ENCODE measurements at regions not wholly inside any gene's neighbourhood (a gene's known extent, or its start where the extent isn't known, plus 50 kb on each side); places are given as distances from the start of the nearest gene placed in this dataset.
A peak's percentile ranks its signal among the peaks of the same experiment; 100 is the strongest.

DNA sequence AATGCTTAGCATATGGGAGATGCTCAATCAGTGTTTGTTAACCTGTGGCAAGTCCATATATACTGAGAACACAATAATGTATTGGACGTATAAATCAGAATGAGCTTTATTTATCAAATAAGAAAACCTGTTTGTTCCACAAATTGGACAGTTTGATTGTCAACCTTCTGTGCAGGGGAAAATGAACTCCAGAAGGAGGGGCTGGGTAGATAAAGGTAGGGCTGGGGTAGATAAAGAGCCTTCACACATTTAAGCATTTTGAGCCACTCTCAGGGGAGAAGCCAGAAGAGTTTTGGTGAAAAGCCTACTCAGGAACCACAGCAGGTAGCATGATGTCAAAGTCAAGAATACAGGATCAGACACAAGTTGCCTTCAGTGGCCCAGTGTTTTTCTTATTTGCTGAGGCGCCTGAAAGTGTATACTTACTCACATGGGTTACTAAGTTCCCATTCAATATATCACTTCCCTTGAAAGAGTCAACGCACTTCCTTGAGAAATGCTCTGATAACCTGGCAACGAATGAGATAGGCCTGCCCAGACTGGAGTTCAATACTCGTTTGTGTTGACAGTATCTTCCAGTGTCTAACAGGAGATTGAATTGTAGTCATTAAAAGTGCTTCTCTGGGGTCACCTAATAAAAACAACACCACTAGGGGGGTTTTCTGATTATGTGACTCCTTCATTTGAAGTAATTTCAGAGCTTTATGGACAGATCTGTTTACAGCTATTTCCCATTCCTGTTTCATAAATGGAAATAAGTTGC, 263.9 kb upstream of the CITED2 start (continued):
- peak; percentile 54 for TF ChIP-seq CBFA2T2 (conservative IDR thresholded peaks at IDR 0.05)
- peak; percentile 59; the same call in 1 of the 2 replicates for TF ChIP-seq ARID1B (IDR thresholded peaks at IDR 0.05)
- TF ChIP-seq LCOR (CRISPR knock-in tag; IDR thresholded peaks at IDR 0.05): no peak
- TF ChIP-seq NONO (IDR thresholded peaks at IDR 0.05; ENCODE audit: low read depth in 2 of 2, low read length in 1 of 2): no peak
- no peak for TF ChIP-seq ZNF263 (CRISPR knock-in tag; IDR thresholded peaks at IDR 0.05; ENCODE audit: borderline replicate concordance)
- no peak for TF ChIP-seq ZNF239 (CRISPR knock-in tag; IDR thresholded peaks at IDR 0.05)
- no peak for TF ChIP-seq HDAC6 (IDR thresholded peaks at IDR 0.05; ENCODE audit: low read depth, low read length)
- TF ChIP-seq POLR2AphosphoS5 (IDR thresholded peaks at IDR 0.05; ENCODE audit: control insufficient read depth, insufficient read depth, low read depth, low read length): peak; percentile 33; the same call in 1 of the 2 replicates
- TF ChIP-seq, protein P1, sequence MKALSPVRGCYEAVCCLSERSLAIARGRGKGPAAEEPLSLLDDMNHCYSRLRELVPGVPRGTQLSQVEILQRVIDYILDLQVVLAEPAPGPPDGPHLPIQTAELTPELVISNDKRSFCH (CRISPR knock-in tag; IDR thresholded peaks at IDR 0.05): no peak
- TF ChIP-seq, protein P1 (tag; IDR thresholded peaks at IDR 0.05): no peak
- TF ChIP-seq HOXB6 (CRISPR knock-in tag; IDR thresholded peaks at IDR 0.05; ENCODE audit: borderline replicate concordance): no peak
- no peak for TF ChIP-seq HMGN3 (IDR thresholded peaks at IDR 0.05; ENCODE audit: borderline replicate concordance, extremely low read depth, insufficient read length, low read depth, low read length)
- no peak for TF ChIP-seq ZNF79 (CRISPR knock-in tag; IDR thresholded peaks at IDR 0.05; ENCODE audit: low read depth)
- TF ChIP-seq MCM3 (IDR thresholded peaks at IDR 0.05): no peak
- TF ChIP-seq NCOR1 (IDR thresholded peaks at IDR 0.05): peak; percentile 12; the same call in 1 of the 2 replicates
- TF ChIP-seq XRCC3 (IDR thresholded peaks at IDR 0.05): no peak
- no peak for TF ChIP-seq FOXJ3 (CRISPR knock-in tag; IDR thresholded peaks at IDR 0.05)
- TF ChIP-seq POLR2A (conservative IDR thresholded peaks at IDR 0.05): no peak
- TF ChIP-seq TAL1 (IDR thresholded peaks at IDR 0.05): peak; percentile 54
- TF ChIP-seq, protein P2, sequence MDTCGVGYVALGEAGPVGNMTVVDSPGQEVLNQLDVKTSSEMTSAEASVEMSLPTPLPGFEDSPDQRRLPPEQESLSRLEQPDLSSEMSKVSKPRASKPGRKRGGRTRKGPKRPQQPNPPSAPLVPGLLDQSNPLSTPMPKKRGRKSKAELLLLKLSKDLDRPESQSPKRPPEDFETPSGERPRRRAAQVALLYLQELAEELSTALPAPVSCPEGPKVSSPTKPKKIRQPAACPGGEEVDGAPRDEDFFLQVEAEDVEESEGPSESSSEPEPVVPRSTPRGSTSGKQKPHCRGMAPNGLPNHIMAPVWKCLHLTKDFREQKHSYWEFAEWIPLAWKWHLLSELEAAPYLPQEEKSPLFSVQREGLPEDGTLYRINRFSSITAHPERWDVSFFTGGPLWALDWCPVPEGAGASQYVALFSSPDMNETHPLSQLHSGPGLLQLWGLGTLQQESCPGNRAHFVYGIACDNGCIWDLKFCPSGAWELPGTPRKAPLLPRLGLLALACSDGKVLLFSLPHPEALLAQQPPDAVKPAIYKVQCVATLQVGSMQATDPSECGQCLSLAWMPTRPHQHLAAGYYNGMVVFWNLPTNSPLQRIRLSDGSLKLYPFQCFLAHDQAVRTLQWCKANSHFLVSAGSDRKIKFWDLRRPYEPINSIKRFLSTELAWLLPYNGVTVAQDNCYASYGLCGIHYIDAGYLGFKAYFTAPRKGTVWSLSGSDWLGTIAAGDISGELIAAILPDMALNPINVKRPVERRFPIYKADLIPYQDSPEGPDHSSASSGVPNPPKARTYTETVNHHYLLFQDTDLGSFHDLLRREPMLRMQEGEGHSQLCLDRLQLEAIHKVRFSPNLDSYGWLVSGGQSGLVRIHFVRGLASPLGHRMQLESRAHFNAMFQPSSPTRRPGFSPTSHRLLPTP (IDR thresholded peaks at IDR 0.05; ENCODE audit: borderline replicate concordance, extremely low read depth, insufficient read length): no peak
- TF ChIP-seq ZKSCAN3 (CRISPR knock-in tag; IDR thresholded peaks at IDR 0.05): no peak
- peak in 1 of 2 experiments; percentile 3; a peak in 1 of 4 replicates for TF ChIP-seq RCOR1 (IDR thresholded peaks at IDR 0.05; ENCODE audit: borderline replicate concordance in 1 of 2, low read depth in 2 of 2, low read length in 2 of 2)
- TF ChIP-seq KLF6 (CRISPR knock-in tag; IDR thresholded peaks at IDR 0.05; ENCODE audit: borderline replicate concordance): no peak
- TF ChIP-seq NR2F6 (CRISPR knock-in tag; IDR thresholded peaks at IDR 0.05): no peak
- TF ChIP-seq, protein P3, sequence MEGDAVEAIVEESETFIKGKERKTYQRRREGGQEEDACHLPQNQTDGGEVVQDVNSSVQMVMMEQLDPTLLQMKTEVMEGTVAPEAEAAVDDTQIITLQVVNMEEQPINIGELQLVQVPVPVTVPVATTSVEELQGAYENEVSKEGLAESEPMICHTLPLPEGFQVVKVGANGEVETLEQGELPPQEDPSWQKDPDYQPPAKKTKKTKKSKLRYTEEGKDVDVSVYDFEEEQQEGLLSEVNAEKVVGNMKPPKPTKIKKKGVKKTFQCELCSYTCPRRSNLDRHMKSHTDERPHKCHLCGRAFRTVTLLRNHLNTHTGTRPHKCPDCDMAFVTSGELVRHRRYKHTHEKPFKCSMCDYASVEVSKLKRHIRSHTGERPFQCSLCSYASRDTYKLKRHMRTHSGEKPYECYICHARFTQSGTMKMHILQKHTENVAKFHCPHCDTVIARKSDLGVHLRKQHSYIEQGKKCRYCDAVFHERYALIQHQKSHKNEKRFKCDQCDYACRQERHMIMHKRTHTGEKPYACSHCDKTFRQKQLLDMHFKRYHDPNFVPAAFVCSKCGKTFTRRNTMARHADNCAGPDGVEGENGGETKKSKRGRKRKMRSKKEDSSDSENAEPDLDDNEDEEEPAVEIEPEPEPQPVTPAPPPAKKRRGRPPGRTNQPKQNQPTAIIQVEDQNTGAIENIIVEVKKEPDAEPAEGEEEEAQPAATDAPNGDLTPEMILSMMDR (IDR thresholded peaks at IDR 0.05 in 2 of 3, conservative IDR thresholded peaks at IDR 0.05 in 1 of 3; ENCODE audit: insufficient read depth in 2 of 3, low read depth in 1 of 3, low read length in 3 of 3): 0 out of 6 replicates have a peak, but pooled peaks of 1 of the 3 experiments have one; percentile 18

All from K562 (cell line).